IgD-negative memory B cell (primary cell): ENCODE measurements at regions not wholly inside any gene's neighbourhood (a gene's known extent, or its start where the extent isn't known, plus 50 kb on each side); places are given as distances from the start of the nearest gene placed in this dataset.
"Not testable (repeated sequence)": the region's sequence is repeated elsewhere in the genome, so short reads cannot be mapped to it uniquely, and the experiment has no call there.

Experiments
- H3K27ac Mint-ChIP-seq, 3 donors: one replicate each; pipeline ENCODE4 v1.8.0; 2020 to 2022; ENCODE audit warnings: mild to moderate bottlenecking in 3 of 3, mixed read lengths in 3 of 3, moderate library complexity in 1 of 3
- H3K27me3 Mint-ChIP-seq: one replicate; pipeline ENCODE4 v1.8.0; 2021; ENCODE audit warnings: mixed read lengths
- H3K36me3 Mint-ChIP-seq: one replicate; pipeline ENCODE4 v1.8.0; 2020; ENCODE audit warnings: mild to moderate bottlenecking, mixed read lengths
- H3K4me1 Mint-ChIP-seq, 3 donors: one replicate each; pipeline ENCODE4 v1.8.0; 2020 to 2022; ENCODE audit warnings: mixed read lengths in 3 of 3, mild to moderate bottlenecking in 1 of 3
- H3K4me3 Mint-ChIP-seq, 4 donors: one replicate each; pipeline ENCODE4 v1.8.0; 2020 to 2022; ENCODE audit warnings: mild to moderate bottlenecking in 4 of 4, mixed read lengths in 4 of 4, moderate library complexity in 3 of 4
- H3K9me3 Mint-ChIP-seq, 3 donors: one replicate each; pipeline ENCODE4 v1.8.0; 2020 to 2021; ENCODE audit warnings: mixed read lengths in 3 of 3, mild to moderate bottlenecking in 1 of 3

DNA sequence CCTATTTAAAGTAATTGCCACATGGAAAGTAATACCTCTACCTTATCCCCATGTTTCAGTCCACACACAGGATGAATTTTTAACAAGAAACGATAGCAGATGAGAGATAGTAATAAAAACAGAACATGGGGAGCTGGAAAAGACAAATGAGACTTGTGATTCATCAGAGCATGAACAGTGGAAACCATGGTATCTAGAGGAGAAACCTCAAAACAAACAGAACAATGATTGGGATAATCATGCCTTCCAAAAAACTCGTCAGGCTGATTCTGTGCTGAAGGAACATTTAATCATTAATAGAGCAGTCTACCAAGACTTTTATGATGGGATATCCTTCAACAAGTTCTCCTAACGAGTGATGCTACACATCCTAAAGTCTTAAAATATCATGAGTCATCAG lies 1390.7 kb downstream of the FSCB start:
- H3K27ac Mint-ChIP-seq = no peak overlapping the region
- no peaks in the 10 kb centered on the region for H3K27me3 Mint-ChIP-seq
- H3K4me3 Mint-ChIP-seq = no peak overlapping the region
- H3K4me1 Mint-ChIP-seq = no peaks in the 10 kb centered on the region
- H3K9me3 Mint-ChIP-seq = peaks cover 0 to 6% (median 2%) of the 10 kb centered on the region in 3 donors
- H3K36me3 Mint-ChIP-seq = no peaks in the 10 kb centered on the region

DNA sequence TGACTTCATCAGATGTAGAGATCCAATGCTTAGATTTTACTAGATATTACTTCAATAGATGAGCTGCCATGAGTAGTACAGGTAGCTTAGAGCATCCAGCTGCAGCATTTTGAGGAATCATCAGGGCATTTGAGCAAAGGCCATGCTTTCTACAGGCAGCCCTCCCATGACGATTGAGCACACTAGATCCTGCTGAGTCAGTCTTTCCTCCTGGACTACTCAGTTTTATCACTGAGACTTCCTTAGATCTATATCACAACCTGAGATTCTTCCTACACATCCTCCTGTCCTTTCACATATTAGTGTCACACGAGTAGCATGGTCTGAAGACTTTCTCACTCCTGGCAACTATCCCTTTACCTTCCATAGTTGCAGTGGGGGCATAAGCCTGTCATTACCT lies 1401.8 kb downstream of the FSCB start:
- H3K9me3 Mint-ChIP-seq = no peaks in the 10 kb centered on the region
- no peaks in the 10 kb centered on the region for H3K27me3 Mint-ChIP-seq
- peaks cover 2% of the 10 kb centered on the region for H3K36me3 Mint-ChIP-seq
- H3K27ac Mint-ChIP-seq = no peak overlapping the region
- H3K4me3 Mint-ChIP-seq = no peak overlapping the region
- peaks cover 0 to 2% (median 0%) of the 10 kb centered on the region in 3 donors for H3K4me1 Mint-ChIP-seq

DNA sequence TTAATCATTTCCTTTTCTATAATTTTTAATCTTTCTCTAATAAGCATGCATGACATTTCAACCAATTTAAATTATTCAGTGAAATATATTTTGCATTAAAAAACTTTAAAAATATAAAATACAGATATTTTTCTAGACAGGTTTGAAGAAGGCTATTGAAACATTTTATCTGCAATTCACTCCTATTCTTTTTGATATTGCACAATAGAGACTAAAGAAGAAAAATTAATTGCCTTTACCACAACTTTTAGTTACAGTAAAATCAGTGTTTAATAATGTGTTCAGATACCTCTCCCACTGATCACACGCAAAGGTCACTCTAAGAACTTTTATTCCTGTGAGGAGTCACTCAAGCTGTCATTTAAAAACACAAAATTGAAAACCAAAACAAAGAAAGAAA lies 1416.7 kb downstream of the FSCB start:
- Mint-ChIP-seq H3K4me3 (no peak overlapping the region), H3K27ac (no peak overlapping the region), H3K9me3 (no peaks in the 10 kb centered on the region), H3K36me3 (no peaks in the 10 kb centered on the region), H3K4me1 (peaks cover 0 to 1% (median 0%) of the 10 kb centered on the region in 3 donors), H3K27me3 (no peaks in the 10 kb centered on the region)

DNA sequence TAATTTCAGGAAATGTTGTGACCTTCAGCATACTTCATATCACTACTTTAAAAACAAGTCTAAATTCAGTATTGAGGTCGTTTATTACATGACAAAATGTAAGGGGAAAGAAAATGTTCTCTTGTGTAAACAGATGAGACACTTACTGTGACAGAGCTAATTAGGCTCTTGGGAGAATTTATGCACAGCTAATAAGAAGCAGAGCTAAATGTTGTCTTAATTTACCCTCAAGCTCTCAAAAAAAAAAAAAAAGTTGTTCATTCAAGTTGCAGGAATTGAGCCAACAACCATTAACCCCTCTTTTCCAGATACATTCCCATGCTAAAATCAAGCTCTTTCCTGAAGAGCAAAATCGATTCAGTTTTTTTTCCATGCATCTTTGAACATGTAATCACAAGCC lies 1419.4 kb downstream of the FSCB start:
- Mint-ChIP-seq H3K36me3 (no peaks in the 10 kb centered on the region), H3K27ac (no peak overlapping the region), H3K4me3 (no peak overlapping the region), H3K27me3 (no peaks in the 10 kb centered on the region), H3K4me1 (peaks cover 0 to 1% (median 0%) of the 10 kb centered on the region in 3 donors), H3K9me3 (peaks cover 0 to 4% (median 3%) of the 10 kb centered on the region in 3 donors)

DNA sequence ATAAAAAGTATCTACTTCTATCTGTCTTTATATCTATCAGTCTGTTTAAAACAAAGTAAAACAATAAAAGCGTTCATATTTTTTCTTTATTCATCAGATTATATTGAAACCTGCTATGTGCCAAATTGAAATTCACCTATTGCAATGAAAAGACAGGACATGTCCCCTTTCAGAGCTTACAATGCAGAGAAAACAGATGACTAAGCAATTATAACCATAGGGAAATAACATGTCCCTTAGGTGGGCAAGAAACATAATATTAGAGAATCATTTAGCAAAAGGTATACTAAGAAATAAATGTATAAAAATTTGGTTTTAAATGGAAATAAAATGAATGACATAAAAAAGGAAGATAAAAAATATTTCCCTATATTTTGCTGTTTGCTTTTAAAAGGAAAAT lies 1421.3 kb downstream of the FSCB start:
- no peak overlapping the region for H3K4me3 Mint-ChIP-seq
- peaks cover 0 to 1% (median 0%) of the 10 kb centered on the region in 3 donors for H3K4me1 Mint-ChIP-seq
- peaks cover 0 to 4% (median 4%) of the 10 kb centered on the region in 3 donors for H3K9me3 Mint-ChIP-seq
- H3K27ac Mint-ChIP-seq = no peak overlapping the region
- no peaks in the 10 kb centered on the region for H3K27me3 Mint-ChIP-seq
- no peaks in the 10 kb centered on the region for H3K36me3 Mint-ChIP-seq

DNA sequence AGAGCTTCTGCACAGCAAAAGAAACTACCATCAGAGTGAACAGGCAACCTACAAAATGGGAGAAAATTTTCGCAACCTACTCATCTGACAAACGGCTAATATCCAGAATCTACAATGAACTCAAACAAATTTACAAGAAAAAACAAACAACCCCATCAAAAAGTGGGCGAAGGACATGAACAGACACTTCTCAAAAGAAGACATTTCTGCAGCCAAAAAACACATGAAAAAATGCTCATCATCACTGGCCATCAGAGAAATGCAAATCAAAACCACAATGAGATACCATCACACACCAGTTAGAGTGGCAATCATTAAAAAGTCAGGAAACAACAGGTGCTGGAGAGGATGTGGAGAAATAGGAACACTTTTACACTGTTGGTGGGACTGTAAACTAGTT lies 1439.7 kb downstream of the FSCB start:
- not testable (repeated sequence) for H3K9me3 Mint-ChIP-seq, H3K36me3 Mint-ChIP-seq, H3K27me3 Mint-ChIP-seq, H3K4me1 Mint-ChIP-seq, H3K4me3 Mint-ChIP-seq, H3K27ac Mint-ChIP-seq

DNA sequence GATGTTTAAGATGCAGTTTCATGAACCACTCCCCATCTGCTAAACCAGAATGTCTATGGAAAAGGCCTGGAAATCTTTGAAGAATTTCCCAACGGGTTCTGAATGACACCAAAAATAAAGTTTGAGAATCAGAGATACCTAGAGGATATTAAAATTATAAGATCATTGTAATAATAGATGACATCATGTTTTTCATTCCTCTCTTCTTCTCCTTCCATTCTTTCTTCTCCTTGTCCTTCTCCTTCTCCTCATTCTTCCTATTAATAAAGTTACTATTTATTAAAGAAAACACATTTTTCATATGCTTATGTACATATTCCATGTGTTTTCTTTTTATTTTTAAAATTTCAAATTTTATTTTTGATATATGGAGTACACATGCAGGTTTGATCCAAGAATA lies 1449.4 kb downstream of the LRFN5 start:
- H3K27ac Mint-ChIP-seq = no peak overlapping the region

DNA sequence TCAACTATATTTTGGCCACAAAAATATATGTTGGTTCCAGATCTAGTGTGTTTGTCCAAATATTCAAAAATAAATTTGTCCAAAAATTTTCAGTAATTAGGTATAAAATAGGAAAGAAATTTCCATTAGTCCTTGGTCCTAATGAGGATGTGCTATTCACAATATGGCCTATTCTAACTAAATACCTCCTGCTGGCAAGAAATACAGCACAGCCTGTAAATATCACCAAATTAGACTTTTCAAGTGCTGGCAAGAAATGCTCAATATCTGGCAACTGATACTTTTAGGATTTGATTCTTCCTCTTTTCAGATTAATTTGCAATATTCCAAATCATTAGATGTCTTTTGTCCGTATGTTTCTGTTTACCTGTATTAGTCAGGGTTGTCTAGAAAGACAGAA lies 1446.2 kb downstream of the LRFN5 start:
- H3K4me1 Mint-ChIP-seq = peaks cover 0 to 2% (median 0%) of the 10 kb centered on the region in 3 donors
- no peaks in the 10 kb centered on the region for H3K27me3 Mint-ChIP-seq
- H3K27ac Mint-ChIP-seq = no peak overlapping the region
- no peak overlapping the region for H3K4me3 Mint-ChIP-seq
- peaks cover 0 to 2% (median 0%) of the 10 kb centered on the region in 3 donors for H3K9me3 Mint-ChIP-seq
- no peaks in the 10 kb centered on the region for H3K36me3 Mint-ChIP-seq

More for the DNA sequence above, 1449.4 kb downstream of the LRFN5 start:
- H3K4me1 Mint-ChIP-seq = peaks cover 0 to 2% (median 0%) of the 10 kb centered on the region in 3 donors
- H3K9me3 Mint-ChIP-seq = peaks cover 0 to 2% (median 0%) of the 10 kb centered on the region in 3 donors
- H3K4me3 Mint-ChIP-seq = no peak overlapping the region
- no peaks in the 10 kb centered on the region for H3K27me3 Mint-ChIP-seq
- no peaks in the 10 kb centered on the region for H3K36me3 Mint-ChIP-seq

DNA sequence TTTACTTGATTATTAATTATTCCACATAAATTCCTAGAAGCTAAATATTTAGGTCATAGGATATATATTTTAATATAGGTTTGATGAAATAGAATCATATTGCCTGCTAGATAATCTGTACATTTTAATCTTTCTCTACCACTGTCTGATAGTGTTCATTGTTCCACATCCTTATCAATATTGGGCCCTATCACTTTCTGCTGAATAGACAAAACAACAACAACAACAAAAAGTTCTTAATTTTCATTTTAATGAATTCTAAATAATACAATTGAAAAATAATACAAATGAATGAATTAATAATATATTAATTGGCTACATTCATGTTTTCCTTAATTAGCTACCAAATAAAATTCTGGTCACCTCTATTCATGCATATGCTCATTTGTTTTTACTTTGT lies 1437.2 kb downstream of the LRFN5 start:
- no peak overlapping the region for H3K27ac Mint-ChIP-seq
- no peaks in the 10 kb centered on the region for H3K27me3 Mint-ChIP-seq
- H3K36me3 Mint-ChIP-seq = no peaks in the 10 kb centered on the region
- peaks cover 0 to 2% (median 0%) of the 10 kb centered on the region in 3 donors for H3K9me3 Mint-ChIP-seq
- peaks cover 0 to 2% (median 0%) of the 10 kb centered on the region in 3 donors for H3K4me1 Mint-ChIP-seq
- H3K4me3 Mint-ChIP-seq = no peak overlapping the region

DNA sequence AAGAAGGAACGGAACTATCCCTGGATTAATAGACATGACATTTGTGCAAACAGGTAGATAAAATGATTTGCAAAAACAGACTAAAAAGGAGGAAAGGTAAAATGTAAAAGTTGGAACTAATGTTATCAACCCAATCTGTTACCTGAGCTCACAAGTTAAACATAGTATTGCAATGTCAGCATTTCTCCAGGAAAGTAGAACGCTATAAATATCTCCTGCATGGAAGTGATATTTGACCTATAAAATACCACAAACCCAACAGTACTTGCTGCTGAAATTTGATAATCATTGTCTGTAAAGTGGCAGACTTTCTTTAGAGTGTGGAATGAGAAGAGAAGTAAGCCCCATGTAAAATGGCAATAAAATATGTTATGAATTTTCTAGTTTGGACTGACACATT lies 1435.7 kb downstream of the LRFN5 start:
- H3K27ac Mint-ChIP-seq = no peak overlapping the region
- peaks cover 0 to 2% (median 0%) of the 10 kb centered on the region in 3 donors for H3K4me1 Mint-ChIP-seq
- H3K9me3 Mint-ChIP-seq = peaks cover 0 to 2% (median 0%) of the 10 kb centered on the region in 3 donors
- H3K4me3 Mint-ChIP-seq = no peak overlapping the region
- H3K27me3 Mint-ChIP-seq = no peaks in the 10 kb centered on the region
- no peaks in the 10 kb centered on the region for H3K36me3 Mint-ChIP-seq

DNA sequence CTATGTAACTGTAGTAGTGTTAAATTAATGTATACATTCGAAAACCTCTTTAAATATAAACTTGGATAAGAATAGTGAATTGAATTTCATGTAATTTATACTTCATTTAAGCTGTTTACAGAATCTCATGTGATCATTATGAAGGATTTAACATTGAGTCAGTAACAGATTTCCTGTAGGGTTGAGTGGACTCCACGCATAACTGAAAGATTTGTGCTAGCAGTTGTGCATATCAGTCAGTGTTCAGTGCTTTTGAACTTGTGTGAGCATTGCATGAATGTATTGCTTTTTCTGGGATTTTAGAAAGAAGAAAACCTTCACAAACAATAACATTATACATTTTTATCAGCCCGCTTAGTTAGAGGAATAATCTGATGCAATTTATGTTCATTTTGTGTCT lies 1435.3 kb downstream of the LRFN5 start:
- H3K27me3 Mint-ChIP-seq = no peaks in the 10 kb centered on the region
- H3K9me3 Mint-ChIP-seq = peaks cover 0 to 2% (median 0%) of the 10 kb centered on the region in 3 donors
- no peak overlapping the region for H3K4me3 Mint-ChIP-seq
- no peak overlapping the region for H3K27ac Mint-ChIP-seq
- H3K4me1 Mint-ChIP-seq = peaks cover 0 to 2% (median 0%) of the 10 kb centered on the region in 3 donors
- H3K36me3 Mint-ChIP-seq = no peaks in the 10 kb centered on the region

DNA sequence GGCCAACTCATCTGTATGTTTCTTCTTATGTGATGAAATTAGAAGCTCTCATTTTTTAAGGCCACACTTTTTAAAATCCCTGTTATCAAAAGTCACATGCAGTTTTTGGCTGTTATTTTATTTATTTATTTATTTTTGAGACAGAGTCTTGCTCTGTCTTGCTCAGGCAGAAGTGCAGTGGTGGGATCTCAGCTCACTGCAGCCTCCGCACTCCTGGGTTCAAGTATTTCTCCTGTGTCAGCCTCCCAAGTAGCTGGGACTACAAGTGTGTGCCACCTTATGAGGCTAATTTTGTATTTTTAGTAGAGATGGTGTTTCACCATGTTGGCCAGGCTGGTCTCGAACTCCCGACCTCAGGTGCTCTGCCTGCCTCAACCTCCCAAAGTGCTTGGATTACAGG lies 1434.5 kb downstream of the LRFN5 start:
- peaks cover 0 to 2% (median 0%) of the 10 kb centered on the region in 3 donors for H3K9me3 Mint-ChIP-seq
- H3K36me3 Mint-ChIP-seq = no peaks in the 10 kb centered on the region
- no peak overlapping the region for H3K27ac Mint-ChIP-seq
- H3K27me3 Mint-ChIP-seq = no peaks in the 10 kb centered on the region
- peaks cover 6 to 8% (median 7%) of the 10 kb centered on the region in 3 donors for H3K4me1 Mint-ChIP-seq
- H3K4me3 Mint-ChIP-seq = no peak overlapping the region

DNA sequence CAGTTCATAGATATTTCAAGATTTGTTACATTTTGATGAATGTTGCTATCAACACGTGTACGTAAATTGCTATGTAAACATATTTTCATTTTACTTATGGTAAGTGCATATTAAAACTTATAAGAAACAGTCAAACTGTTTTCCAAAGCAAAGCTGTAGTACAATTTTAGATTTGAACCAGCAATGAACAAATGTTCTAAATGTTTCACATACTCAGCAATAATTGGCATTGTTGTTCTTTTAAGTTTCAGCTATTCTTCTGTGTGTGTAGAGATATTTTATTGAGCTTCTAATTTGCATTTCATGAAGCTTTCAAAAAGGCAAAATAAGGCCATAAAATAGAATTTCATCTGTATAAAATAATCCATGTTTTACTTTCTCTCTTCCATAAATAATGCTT lies 1433.2 kb downstream of the LRFN5 start:
- no peaks in the 10 kb centered on the region for H3K27me3 Mint-ChIP-seq
- no peaks in the 10 kb centered on the region for H3K36me3 Mint-ChIP-seq
- no peak overlapping the region for H3K27ac Mint-ChIP-seq
- no peak overlapping the region for H3K4me3 Mint-ChIP-seq
- H3K4me1 Mint-ChIP-seq = peaks cover 7 to 9% (median 7%) of the 10 kb centered on the region in 3 donors
- H3K9me3 Mint-ChIP-seq = peaks cover 0 to 2% (median 0%) of the 10 kb centered on the region in 3 donors

DNA sequence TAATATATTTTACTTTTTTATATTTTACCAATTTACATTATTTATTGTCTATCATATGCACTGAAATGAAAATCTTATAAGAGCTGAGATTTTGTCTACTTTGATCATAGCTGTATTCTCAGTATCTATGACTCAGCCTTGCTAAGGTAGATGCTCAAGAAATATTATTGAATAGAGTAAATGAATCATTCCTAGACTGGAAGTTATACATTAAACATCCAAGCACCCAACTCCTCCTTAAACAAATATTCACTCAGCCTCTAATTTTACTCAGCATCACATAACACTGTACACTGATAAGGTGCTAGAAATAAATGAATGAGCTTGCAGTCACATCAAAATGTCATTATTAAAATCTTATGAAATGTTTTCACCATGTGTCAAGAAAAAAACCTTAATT lies 1424.9 kb downstream of the LRFN5 start:
- Mint-ChIP-seq H3K9me3 (no peaks in the 10 kb centered on the region), H3K36me3 (no peaks in the 10 kb centered on the region), H3K27me3 (no peaks in the 10 kb centered on the region), H3K4me1 (peaks cover 4 to 7% (median 5%) of the 10 kb centered on the region in 3 donors), H3K27ac (no peak overlapping the region), H3K4me3 (no peak overlapping the region)

DNA sequence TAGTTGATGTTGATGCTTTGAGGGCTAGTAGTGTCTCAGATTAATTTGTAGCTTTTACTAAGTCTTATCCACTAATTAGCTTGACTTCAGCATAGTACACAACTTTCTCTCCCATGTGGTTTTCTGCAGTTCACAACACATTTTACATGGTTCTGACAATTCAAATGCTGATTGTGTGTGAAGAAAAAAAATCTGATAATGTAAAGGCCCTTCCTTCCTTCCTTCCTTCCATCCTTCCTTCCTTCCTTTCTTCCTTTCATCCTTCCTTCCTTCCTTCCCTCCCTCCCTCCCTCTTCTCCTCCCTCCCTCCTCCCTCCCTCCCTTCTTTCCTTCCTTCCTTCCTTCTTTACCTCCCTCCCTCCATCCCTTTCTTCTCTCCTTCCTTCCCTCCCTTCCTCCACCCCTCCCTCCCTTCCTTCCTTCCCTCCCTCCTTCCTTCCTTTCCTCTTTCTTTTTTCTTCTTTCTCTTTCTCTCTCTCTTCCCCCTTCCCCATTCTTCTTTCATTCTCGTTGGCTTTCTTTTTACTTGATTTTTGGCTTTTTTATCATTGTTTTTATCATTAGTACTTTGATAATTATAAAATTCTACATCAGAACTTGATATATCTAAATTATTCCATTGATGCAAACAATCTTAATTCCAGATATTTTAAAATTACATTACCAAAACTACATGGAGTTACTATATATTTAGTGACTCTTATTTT lies 1415.6 kb downstream of the LRFN5 start:
- Mint-ChIP-seq H3K4me3 (no peak overlapping the region), H3K9me3 (peaks cover 2 to 5% (median 4%) of the 10 kb centered on the region in 3 donors), H3K27me3 (no peaks in the 10 kb centered on the region), H3K4me1 (no peaks in the 10 kb centered on the region), H3K27ac (no peak overlapping the region), H3K36me3 (peaks cover 3% of the 10 kb centered on the region)

DNA sequence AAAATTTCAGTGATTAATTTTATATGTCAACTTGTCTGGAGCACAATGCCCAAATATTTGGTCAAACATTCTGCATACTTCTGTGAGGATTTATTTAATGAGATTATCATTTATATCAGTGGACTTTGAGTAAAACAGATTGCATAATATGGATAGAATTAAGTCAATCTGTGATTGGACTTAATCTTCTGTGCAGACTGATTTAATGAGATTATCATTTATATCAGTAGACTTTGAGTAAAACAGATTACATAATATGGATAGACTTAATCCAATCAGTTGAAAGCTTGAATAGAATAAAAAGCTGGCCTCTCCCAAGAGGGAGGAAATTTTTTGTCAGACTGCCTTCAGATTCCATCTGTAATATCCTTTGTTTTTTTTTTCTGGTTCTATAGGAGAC lies 1413.2 kb downstream of the LRFN5 start:
- peaks cover 1% of the 10 kb centered on the region for H3K27me3 Mint-ChIP-seq
- no peaks in the 10 kb centered on the region for H3K4me1 Mint-ChIP-seq
- H3K27ac Mint-ChIP-seq = no peak overlapping the region
- H3K9me3 Mint-ChIP-seq = peaks cover 4 to 5% (median 5%) of the 10 kb centered on the region in 3 donors
- no peak overlapping the region for H3K4me3 Mint-ChIP-seq
- H3K36me3 Mint-ChIP-seq = peaks cover 3% of the 10 kb centered on the region
